GM19395 (cell line): ENCODE measurements at regions not wholly inside any gene's neighbourhood (a gene's known extent, or its start where the extent isn't known, plus 50 kb on each side); places are given as distances from the start of the nearest gene placed in this dataset.
"Not testable (repeated sequence)": the region's sequence is repeated elsewhere in the genome, so short reads cannot be mapped to it uniquely, and the experiment has no call there.

Source experiments
- ATAC-seq: cut with Tn5 transposase; IDR thresholded peaks from one replicate; pipeline ENCODE4 v1.9.1; 2021; ENCODE audit warnings: mild to moderate bottlenecking, moderate library complexity; ENCODE audit not compliant: unreplicated experiment

GRCh38 chr4:180280726-180281297 lies 1962.4 kb upstream of the TENM3 start:
- ATAC-seq = no peak

GRCh38 chr4:180281724-180282123 lies 1961.5 kb upstream of the TENM3 start:
- no peak for ATAC-seq

DNA sequence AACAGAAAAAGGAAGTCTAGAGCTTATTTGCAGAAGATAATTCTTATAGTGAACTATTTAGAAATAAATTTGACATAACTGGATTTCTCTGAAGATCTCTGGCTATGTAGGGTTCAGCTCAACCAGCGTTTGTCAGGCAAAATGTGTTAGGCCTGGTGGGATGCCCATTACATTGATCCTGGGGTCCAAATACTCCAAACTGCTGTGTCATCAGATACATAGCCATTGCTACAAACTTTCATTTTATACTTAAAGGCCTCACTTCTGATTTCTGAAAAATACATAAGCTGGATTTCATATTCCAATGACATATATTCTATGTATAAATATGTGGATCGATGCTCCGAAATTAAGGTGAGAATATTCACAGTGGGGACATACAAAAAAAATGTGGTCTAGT lies 1958.9 kb upstream of the TENM3 start:
- no peak for ATAC-seq

- peak; percentile 72 for ATAC-seq
Measured at GRCh38 chr4:180285796-180286195, 1957.4 kb upstream of the TENM3 start.

GRCh38 chr4:180292339-180292738 lies 1950.9 kb upstream of the TENM3 start:
- no peak for ATAC-seq

DNA sequence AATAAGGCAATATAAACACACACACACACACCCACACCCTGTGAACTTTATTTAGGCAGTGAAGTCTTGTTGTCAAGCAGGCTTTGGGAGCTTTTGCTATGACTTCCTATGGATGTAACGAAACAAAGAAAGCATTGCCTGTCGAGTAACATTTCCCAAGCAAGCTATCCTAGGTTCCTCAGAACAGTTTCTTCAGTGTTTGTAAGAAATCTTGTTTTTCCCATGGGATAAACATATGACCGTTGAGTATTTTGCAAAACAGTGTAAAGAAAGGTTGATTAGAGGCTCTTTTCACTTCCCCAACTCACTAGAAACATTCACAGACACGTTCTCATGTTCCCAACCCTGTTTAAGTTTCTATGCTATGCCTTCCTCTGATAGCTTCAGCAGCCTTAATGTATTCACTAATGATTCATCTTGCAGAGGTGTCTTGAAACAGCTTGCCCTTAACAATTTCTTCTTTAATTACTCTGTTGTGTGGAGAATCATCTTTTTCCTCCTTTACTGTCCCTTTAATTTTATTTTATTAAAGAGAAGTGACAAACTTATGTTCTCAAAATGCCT lies 1947.1 kb upstream of the TENM3 start:
- no peak for ATAC-seq

- peak; percentile 50 for ATAC-seq
Measured at GRCh38 chr4:180304321-180304720, 1938.9 kb upstream of the TENM3 start.

DNA sequence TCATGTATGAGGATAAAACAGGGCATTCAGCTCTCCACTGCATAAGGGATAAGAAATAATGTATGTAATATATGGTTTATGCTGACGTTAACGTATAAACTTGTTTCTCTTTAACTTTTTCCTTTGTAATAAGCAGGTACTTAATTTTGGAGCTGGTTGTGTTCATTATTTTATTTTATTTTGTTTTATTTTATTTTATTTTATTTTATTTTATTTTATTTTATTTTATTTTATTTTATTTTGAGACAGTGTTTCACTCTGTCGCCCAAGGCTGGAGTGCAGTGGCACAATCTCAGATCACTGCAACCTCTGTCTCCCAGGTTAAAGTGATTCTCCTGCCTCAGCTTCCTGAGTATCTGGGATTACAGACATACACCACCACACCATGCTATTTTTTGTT lies 1932.6 kb upstream of the TENM3 start:
- no peak for ATAC-seq

DNA sequence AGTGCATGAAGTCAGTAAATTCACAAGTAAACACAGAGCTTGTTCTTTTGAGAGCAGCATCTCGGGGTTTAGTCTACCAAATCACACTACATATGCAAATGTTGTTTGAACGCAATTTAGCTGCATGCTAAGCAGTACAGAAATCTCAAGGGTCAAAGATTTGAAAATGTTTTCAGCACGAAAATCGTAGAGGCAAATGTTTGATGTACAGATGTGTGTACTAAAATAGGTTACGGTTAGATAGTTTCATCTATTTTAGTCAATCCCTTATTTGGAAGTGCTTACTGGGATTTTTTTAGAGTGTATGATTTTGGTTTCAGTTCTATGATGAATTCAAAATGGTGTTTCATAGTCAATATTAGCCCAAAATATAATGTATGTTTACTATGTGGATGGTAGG lies 1928.2 kb upstream of the TENM3 start:
- peak; percentile 62 for ATAC-seq

- no peak for ATAC-seq
Measured at GRCh38 chr4:180330521-180330920, 1912.7 kb upstream of the TENM3 start.

GRCh38 chr4:180333162-180333561 lies 1910.0 kb upstream of the TENM3 start:
- ATAC-seq = no peak

DNA sequence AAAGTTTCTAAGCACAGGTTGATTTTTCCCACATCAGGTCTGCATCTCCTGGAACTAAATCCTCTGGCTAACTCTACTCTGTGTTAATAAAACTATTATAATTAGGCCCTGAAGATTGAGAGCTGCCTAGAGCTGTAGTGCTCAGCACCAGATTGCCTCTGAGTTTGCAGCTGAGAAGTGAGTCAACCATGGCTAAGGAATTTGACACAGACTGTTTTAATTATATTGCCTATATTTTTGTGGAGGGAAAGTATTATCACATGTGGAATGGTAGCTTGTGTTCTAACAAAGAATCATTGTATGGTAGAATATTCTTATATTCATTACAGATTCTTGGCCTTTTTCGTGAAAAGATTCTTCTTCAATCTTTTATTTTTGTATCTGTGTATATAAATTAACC lies 1907.6 kb upstream of the TENM3 start:
- ATAC-seq = no peak

- no peak for ATAC-seq
Measured at GRCh38 chr4:180336494-180337090, 1906.6 kb upstream of the TENM3 start.

- ATAC-seq = no peak
Measured at GRCh38 chr4:180341926-180342325, 1901.3 kb upstream of the TENM3 start.

GRCh38 chr4:180350901-180351300 lies 1892.3 kb upstream of the TENM3 start:
- ATAC-seq = no peak

DNA sequence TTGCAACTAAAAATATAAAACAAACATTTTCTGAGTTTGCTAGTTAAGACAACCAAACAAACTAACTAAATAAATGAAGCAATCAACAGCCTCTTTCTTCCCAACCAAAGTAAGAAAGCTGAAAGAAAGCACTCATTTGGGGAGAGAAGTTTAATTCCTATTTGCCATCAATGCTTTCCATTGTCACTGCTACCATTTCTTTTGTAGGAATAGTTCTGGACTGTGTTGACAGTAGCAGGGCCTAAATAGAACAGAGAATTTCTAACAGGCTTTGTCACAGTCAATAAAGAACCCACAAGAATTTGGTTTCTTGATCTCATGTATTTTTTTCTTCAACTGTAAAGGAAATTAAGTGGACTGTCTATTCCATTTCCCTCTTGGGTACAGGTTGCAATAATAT lies 1886.4 kb upstream of the TENM3 start:
- ATAC-seq = no peak

- ATAC-seq = not testable (repeated sequence)
Measured at GRCh38 chr4:180360113-180360512, 1883.1 kb upstream of the TENM3 start.

DNA sequence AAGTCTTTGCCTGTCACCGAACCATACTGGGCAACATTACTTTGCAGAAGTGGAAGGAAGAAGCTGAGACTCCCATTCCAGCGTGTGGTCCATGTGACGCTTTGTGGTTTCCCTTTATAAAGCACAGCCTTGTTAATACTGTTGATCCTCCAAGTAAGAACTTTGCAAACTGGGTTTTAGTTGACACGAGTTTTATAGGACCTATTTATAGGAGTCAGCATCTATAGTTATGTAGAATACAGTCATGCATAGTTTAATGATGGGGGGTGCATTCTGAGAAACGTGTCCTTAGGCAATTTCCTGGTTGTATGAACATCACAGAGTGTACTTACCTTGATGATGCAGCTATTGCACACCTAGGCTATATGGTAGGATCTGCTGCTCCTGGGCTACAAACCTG lies 1879.4 kb upstream of the TENM3 start:
- no peak for ATAC-seq

- no peak for ATAC-seq
Measured at GRCh38 chr4:180372691-180373090, 1870.5 kb upstream of the TENM3 start.

GRCh38 chr4:180377741-180378140 lies 1865.5 kb upstream of the TENM3 start:
- ATAC-seq = no peak

DNA sequence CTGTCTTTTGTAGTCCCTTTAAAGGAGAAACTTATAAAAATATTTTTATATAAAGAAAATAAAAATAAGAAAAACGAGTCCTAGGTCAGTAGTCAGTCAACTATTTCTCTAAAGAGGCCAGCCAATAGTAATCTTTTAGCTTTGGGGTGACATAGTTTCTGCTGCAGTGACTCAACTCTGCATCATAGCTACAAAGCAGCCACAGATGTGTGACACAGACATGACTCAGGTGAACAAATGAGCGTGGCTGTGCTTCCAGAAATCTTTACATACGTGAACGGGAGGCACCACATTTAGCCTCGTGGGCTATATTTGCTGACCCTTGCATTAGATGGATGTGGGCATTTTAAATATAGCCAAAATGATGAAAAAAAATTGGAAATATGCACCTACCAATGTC lies 1862.5 kb upstream of the TENM3 start:
- ATAC-seq = no peak

GRCh38 chr4:180391613-180392012 lies 1851.6 kb upstream of the TENM3 start:
- ATAC-seq = no peak

DNA sequence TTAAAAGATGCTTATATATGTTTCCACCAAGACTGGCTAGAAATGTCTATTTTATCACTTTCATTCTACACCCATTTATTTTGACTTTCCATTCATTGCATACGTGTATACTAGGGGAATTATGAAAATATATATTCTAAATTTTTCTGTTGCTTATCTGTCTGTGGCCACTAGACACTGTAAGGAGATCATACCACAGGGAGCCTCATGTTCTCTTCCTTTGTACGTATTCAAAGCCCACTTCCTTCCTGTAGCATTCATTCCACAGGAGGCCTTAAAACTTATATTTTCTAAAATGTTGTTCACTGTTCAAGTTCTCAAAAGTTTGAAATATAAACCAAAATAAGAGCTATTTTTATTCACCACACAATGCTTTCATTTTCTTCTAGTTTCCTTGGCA lies 1848.9 kb upstream of the TENM3 start:
- ATAC-seq = no peak
